Sigmoid colon (tissue), 6 donors: ENCODE measurements at regions not wholly inside any gene's neighbourhood (a gene's known extent, or its start where the extent isn't known, plus 50 kb on each side); places are given as distances from the start of the nearest gene placed in this dataset.

Source experiments
- DNase-seq: peaks from one replicate; pipeline ENCODE4 v3.0.0-alpha.2; 2019
- H3K27ac ChIP-seq, 4 donors: fragments of 200-600 bp; sonication (generic); one replicate each; pipeline ENCODE4 v1.5.1; 2016 to 2019; ENCODE audit warnings: mild to moderate bottlenecking in 1 of 4
- H3K27me3 ChIP-seq, 3 donors: fragments of 200-600 bp; sonication (generic); one replicate each; pipeline ENCODE4 v1.5.1; 2019; ENCODE audit warnings: mild to moderate bottlenecking in 1 of 3
- H3K36me3 ChIP-seq, 4 donors: fragments of 200-600 bp; sonication (generic); one replicate each; pipeline ENCODE4 v1.5.1; 2016 to 2019
- H3K4me1 ChIP-seq, 4 donors: fragments of 200-600 bp; sonication (generic); one replicate each; pipeline ENCODE4 v1.5.1; 2017 to 2019
- H3K4me3 ChIP-seq, 4 donors: fragments of 200-600 bp; sonication (generic); one replicate each; pipeline ENCODE4 v1.5.1; 2017 to 2019; ENCODE audit warnings: mild to moderate bottlenecking in 2 of 4, moderate library complexity in 1 of 4
- H3K9me3 ChIP-seq, 4 donors: fragments of 200-600 bp in 3 of 4; sonication (generic) in 3 of 4; one replicate each; pipeline versions ENCODE4 v1.5.1 to v1.6.1; 2013 to 2019
- EP300 ChIP-seq, 4 donors: sonication (generic); formaldehyde crosslinking; IDR thresholded peaks; one replicate each; pipeline ENCODE4 v1.6.1; 2017; ENCODE audit warnings: antibody characterized with exemption in 4 of 4
- POLR2A ChIP-seq, 2 donors: fragments of 450-650 bp; IDR thresholded peaks; one replicate each; pipeline ENCODE4 v1.6.1; 2016; ENCODE audit warnings: antibody characterized with exemption in 2 of 2, mild to moderate bottlenecking in 2 of 2, moderate library complexity in 2 of 2
- POLR2AphosphoS5 ChIP-seq, 4 donors: sonication (generic); formaldehyde crosslinking; IDR thresholded peaks; one replicate each; pipeline ENCODE4 v1.6.1; 2017; ENCODE audit warnings: antibody characterized with exemption in 4 of 4
- WGBS, 2 donors: extraction: QIAGEN DNeasy Blood & Tissue Kit; methylation state at CpG; one replicate each; pipeline ENCODE4 v1.1.7; 2013; 5-methylcytosine and 5-hydroxymethylcytosine counted together
- intact Hi-C: fragments of 100-400 bp; cut with DNase I; formaldehyde crosslinking; loops from one replicate; pipeline ENCODE4 v1.15.1; 2023
- TF ChIP-seq, protein P1 (sequence below), 4 experiments: fragments of 450-650 bp in 3 of 4; fragments of 200-600 bp in 1 of 4; IDR thresholded peaks; one replicate each; pipeline ENCODE4 v1.5.1; 2016 to 2019; ENCODE audit warnings: antibody characterized with exemption in 4 of 4, mild to moderate bottlenecking in 3 of 4, moderate library complexity in 2 of 4
- donor health status: healthy with polysubstance abuse.
- donor health status: healthy.

DNA sequence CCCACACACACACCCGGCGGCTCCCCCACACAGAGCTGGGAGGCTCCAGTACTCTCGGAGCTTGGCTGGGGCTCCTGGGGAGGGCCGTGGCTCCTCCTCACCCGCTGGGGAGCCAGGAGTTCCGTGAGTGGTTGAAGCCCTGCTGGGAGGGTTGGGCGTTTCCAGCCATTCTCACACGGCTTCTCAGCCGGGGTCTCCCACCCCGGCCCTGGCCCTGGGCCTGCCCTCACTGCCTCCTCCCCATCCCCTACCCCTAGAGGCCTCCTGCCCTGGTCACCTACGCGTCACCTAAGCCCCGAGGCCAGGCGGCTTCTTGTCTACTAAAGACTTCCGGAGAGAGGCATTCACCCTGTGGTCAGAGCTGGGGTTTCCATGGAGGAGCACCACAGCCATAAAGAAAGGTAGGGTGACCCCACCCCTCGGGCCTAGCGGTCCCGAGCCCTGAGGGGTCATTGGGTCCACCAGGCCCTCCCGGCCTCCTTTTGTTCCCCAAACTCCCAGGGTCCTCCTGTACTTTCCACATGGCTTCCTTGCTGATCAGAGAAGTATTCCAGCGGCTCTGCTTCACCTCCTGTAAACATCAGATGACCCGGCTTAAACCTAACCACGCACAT, 99.3 kb downstream of the TTLL2 start:
- Histone ChIP-seq H3K27me3 (no peaks in the 10 kb centered on the region), H3K36me3 (no peaks in the 10 kb centered on the region), H3K4me3 (no peak overlapping the region), H3K9me3 (no peaks in the 10 kb centered on the region), H3K4me1 (no peaks in the 10 kb centered on the region), H3K27ac (no peak overlapping the region)
- DNase-seq, result no peak
- 90 to 91% methylated on average over 22 of the region's 22 CpGs for WGBS, 2 donors
- intact Hi-C loops, result no loop called here
- TF ChIP-seq POLR2A (IDR thresholded peaks at IDR 0.05), result no peak
- TF ChIP-seq EP300 (IDR thresholded peaks at IDR 0.05), result no peak

DNA sequence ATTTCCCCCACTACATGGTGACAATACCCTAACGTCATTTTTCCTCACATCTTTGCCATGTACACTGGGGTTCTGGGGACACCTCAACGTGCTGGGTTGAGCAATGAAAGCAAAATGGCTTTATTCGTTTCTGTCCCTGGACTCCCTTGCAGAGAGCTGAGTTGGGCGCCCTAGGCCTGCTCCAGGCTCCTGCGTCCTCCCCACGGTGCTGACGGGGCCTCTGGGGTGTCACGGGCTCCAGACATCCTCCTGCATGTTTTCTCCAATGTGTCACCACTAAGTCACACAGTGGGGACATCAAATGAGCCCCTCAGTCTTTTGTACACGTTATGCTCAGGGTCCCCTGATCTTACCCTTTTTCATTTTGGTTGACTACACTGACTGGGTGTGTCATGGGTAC, 99.8 kb downstream of the TTLL2 start:
- Histone ChIP-seq H3K27ac (no peak overlapping the region), H3K4me3 (no peak overlapping the region), H3K36me3 (no peaks in the 10 kb centered on the region), H3K9me3 (no peaks in the 10 kb centered on the region), H3K27me3 (no peaks in the 10 kb centered on the region), H3K4me1 (no peaks in the 10 kb centered on the region)
- no peak for DNase-seq
- TF ChIP-seq EP300 (IDR thresholded peaks at IDR 0.05) (no peak), POLR2A (IDR thresholded peaks at IDR 0.05) (no peak)
- intact Hi-C loops, result no loop called here
- 93 to 95% methylated on average over 9 of the region's 9 CpGs for WGBS, 2 donors

DNA sequence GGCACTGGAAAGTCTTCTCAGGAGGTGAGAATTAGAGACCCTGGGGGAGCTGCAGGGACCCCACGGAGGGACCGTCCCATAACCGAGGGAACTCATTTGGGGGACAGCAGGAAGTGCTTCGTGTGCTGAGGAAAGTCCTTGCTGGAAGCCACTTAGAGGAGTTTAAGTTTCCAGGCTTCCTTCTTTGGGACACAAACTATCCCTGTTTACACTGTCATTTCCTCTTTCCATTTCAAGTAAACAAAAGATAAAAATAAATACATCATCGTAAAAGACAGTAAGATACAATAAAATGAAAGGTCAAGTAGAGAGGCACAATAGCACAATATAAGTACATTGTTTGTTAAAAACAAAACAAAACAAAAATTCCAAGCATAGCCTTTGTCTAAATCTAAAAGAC, 101.2 kb downstream of the TTLL2 start:
- Histone ChIP-seq H3K27ac (no peak overlapping the region), H3K27me3 (no peaks in the 10 kb centered on the region), H3K4me1 (no peaks in the 10 kb centered on the region), H3K36me3 (no peaks in the 10 kb centered on the region), H3K4me3 (no peak overlapping the region), H3K9me3 (no peaks in the 10 kb centered on the region)
- WGBS, 2 donors, result 21 to 27% methylated on average over 5 of the region's 5 CpGs
- DNase-seq, result no peak
- intact Hi-C loops, result no loop called here
- TF ChIP-seq POLR2AphosphoS5 (IDR thresholded peaks at IDR 0.05), result no peak
- TF ChIP-seq POLR2A (IDR thresholded peaks at IDR 0.05), result no peak
- no peak for TF ChIP-seq EP300 (IDR thresholded peaks at IDR 0.05)
- TF ChIP-seq, protein P1, sequence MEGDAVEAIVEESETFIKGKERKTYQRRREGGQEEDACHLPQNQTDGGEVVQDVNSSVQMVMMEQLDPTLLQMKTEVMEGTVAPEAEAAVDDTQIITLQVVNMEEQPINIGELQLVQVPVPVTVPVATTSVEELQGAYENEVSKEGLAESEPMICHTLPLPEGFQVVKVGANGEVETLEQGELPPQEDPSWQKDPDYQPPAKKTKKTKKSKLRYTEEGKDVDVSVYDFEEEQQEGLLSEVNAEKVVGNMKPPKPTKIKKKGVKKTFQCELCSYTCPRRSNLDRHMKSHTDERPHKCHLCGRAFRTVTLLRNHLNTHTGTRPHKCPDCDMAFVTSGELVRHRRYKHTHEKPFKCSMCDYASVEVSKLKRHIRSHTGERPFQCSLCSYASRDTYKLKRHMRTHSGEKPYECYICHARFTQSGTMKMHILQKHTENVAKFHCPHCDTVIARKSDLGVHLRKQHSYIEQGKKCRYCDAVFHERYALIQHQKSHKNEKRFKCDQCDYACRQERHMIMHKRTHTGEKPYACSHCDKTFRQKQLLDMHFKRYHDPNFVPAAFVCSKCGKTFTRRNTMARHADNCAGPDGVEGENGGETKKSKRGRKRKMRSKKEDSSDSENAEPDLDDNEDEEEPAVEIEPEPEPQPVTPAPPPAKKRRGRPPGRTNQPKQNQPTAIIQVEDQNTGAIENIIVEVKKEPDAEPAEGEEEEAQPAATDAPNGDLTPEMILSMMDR (IDR thresholded peaks at IDR 0.05), result no peak

DNA sequence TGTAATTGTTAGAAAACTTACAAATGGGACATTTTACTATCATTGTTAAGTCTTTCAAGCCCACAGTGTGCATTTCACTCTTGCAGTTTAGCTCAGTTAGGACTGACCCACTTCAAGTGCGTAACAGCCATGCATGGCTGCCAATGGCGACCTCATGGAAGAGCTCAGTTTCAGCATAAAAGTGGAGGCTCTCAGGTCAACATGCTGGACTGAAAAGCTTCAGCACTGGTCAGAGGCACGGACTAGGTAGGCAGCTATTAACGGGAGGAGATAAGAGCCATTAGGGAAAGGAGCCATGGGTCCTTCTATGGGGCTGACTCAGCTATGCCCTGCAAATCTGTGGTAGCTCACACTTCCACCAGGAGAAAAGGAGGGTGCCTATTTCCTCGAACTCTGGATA, 101.8 kb downstream of the TTLL2 start:
- intact Hi-C loops, result no loop called here

DNA sequence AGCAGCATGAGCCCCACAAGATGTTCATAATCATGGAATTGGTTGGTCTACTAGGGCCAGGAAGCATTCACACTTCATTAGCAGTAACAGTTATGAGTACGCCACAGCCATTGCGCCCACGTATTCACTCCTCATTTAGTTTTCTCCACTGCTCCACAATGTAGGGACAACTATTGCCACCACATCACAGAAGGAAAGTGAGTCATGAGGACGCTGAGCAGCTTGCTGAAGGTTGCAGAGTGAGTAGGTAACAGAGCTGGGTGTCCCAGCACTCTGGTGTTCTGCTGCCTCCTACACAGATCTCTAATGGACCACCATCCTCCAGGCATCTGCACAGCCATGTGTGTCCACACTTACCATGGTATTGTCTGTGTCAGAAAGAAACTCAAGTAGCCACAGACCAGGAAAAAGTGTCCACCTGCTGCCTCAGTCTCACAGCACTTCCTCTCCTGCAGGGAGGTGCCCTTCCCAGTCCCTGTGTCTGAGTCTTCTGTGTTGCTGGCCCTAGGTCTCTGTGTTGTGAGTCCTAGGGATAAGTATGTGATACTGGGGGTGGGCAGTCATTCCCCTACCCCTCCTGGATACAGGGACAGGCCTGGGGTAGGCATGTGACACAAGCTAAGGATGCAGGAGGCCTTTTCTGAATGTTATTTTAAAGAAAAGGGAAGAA, 103.9 kb downstream of the TTLL2 start:
- TF ChIP-seq EP300 (IDR thresholded peaks at IDR 0.05) (no peak), POLR2AphosphoS5 (IDR thresholded peaks at IDR 0.05) (no peak), POLR2A (IDR thresholded peaks at IDR 0.05) (no peak)
- TF ChIP-seq, protein P1 (IDR thresholded peaks at IDR 0.05), result no peak
- no peaks in the 10 kb centered on the region for H3K9me3 ChIP-seq
- 90 to 96% methylated on average over 4 of the region's 4 CpGs for WGBS, 2 donors
- no peaks in the 10 kb centered on the region for H3K36me3 ChIP-seq
- intact Hi-C loops, result no loop called here
- DNase-seq, result peak; percentile 21
- no peak overlapping the region for H3K4me3 ChIP-seq
- no peaks in the 10 kb centered on the region for H3K4me1 ChIP-seq
- no peak overlapping the region for H3K27ac ChIP-seq
- H3K27me3 ChIP-seq, result no peaks in the 10 kb centered on the region

More for the DNA sequence above, 101.8 kb downstream of the TTLL2 start:
- WGBS, 2 donors, result 80 to 84% methylated on average over 5 of the region's 5 CpGs
- H3K27ac ChIP-seq, result no peak overlapping the region
- H3K4me1 ChIP-seq, result no peaks in the 10 kb centered on the region
- H3K36me3 ChIP-seq, result no peaks in the 10 kb centered on the region
- no peaks in the 10 kb centered on the region for H3K9me3 ChIP-seq
- TF ChIP-seq POLR2A (IDR thresholded peaks at IDR 0.05) (no peak), POLR2AphosphoS5 (IDR thresholded peaks at IDR 0.05) (no peak)
- no peak for DNase-seq
- no peak overlapping the region for H3K4me3 ChIP-seq
- no peaks in the 10 kb centered on the region for H3K27me3 ChIP-seq

DNA sequence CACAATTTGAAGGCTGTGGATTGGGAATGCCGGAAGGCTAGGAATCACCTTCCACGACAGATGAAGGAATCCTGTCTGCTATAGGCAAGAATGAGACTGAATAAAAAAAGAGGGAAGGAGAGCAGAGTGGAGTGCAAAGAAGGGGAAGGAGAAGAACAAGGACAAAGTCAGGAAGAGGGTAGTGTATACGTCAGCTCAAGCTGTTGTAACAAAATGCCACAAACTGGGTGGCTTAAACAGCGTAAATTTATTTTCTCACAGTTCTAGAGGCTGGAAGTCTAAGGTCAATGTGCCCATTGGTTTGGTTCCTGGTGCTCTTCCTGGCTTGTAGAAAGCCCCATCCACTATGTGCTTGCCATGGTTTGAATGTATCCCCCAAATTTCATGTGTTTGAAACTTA, 104.5 kb downstream of the TTLL2 start:
- TF ChIP-seq, protein P1 (IDR thresholded peaks at IDR 0.05), result no peak
- TF ChIP-seq POLR2A (IDR thresholded peaks at IDR 0.05) (no peak), POLR2AphosphoS5 (IDR thresholded peaks at IDR 0.05) (no peak), EP300 (IDR thresholded peaks at IDR 0.05) (no peak)
- WGBS, 2 donors, result 92 to 95% methylated on average over 4 of the region's 4 CpGs
- Histone ChIP-seq H3K9me3 (no peaks in the 10 kb centered on the region), H3K4me1 (no peaks in the 10 kb centered on the region), H3K36me3 (no peaks in the 10 kb centered on the region), H3K4me3 (no peak overlapping the region), H3K27me3 (no peaks in the 10 kb centered on the region), H3K27ac (no peak overlapping the region)
- intact Hi-C loops, result no loop called here
- no peak for DNase-seq
